Keratinocyte (primary cell): ENCODE measurements at regions not wholly inside any gene's neighbourhood (a gene's known extent, or its start where the extent isn't known, plus 50 kb on each side); places are given as distances from the start of the nearest gene placed in this dataset.
"Not testable (repeated sequence)": the region's sequence is repeated elsewhere in the genome, so short reads cannot be mapped to it uniquely, and the experiment has no call there.

Experiments used
- EZH2 ChIP-seq: IDR thresholded peaks from one replicate; pipeline ENCODE4 v1.6.1; 2012; ENCODE audit warnings: inconsistent platforms, mild to moderate bottlenecking, low read length, moderate library complexity
- TF ChIP-seq, protein P1 (sequence below), 3 experiments: IDR thresholded peaks in 1 of 3; conservative IDR thresholded peaks in 1 of 3; optimal IDR thresholded peaks in 1 of 3; 2 replicates in 2 of 3; 3 replicates in 1 of 3; pipeline versions ENCODE3 to v1.5.1; 2011; ENCODE audit warnings: low read length in 3 of 3, mild to moderate bottlenecking in 3 of 3, moderate library complexity in 2 of 3, control low read depth in 1 of 3, inconsistent platforms in 1 of 3; ENCODE audit not compliant: insufficient read depth in 2 of 3; ENCODE audit errors: extremely low read depth in 1 of 3

- not testable (repeated sequence) for TF ChIP-seq EZH2
- TF ChIP-seq, protein P1, sequence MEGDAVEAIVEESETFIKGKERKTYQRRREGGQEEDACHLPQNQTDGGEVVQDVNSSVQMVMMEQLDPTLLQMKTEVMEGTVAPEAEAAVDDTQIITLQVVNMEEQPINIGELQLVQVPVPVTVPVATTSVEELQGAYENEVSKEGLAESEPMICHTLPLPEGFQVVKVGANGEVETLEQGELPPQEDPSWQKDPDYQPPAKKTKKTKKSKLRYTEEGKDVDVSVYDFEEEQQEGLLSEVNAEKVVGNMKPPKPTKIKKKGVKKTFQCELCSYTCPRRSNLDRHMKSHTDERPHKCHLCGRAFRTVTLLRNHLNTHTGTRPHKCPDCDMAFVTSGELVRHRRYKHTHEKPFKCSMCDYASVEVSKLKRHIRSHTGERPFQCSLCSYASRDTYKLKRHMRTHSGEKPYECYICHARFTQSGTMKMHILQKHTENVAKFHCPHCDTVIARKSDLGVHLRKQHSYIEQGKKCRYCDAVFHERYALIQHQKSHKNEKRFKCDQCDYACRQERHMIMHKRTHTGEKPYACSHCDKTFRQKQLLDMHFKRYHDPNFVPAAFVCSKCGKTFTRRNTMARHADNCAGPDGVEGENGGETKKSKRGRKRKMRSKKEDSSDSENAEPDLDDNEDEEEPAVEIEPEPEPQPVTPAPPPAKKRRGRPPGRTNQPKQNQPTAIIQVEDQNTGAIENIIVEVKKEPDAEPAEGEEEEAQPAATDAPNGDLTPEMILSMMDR (optimal IDR thresholded peaks at IDR 0.05 in 1 of 3, IDR thresholded peaks at IDR 0.05 in 1 of 3, conservative IDR thresholded peaks at IDR 0.05 in 1 of 3; ENCODE audit: extremely low read depth in 1 of 3, insufficient read depth in 2 of 3, low read length in 3 of 3): not testable (repeated sequence)
These were observed 255.3 kb downstream of the S1PR1 start for GRCh38 chr1:101492144-101492543.
